Astrocyte (in vitro differentiated cells and primary cell): ENCODE measurements at regions not wholly inside any gene's neighbourhood (a gene's known extent, or its start where the extent isn't known, plus 50 kb on each side); places are given as distances from the start of the nearest gene placed in this dataset.

Source experiments
- DNase-seq: peaks from one replicate; pipeline ENCODE4 v3.0.0-alpha.2; 2010; ENCODE audit warnings: low read depth
- FAIRE-seq: peaks from 2 replicates; lab custom pipeline; 2011; peaks lifted over from hg19 to GRCh38; lab: Jason Lieb, UNC
- H2AFZ ChIP-seq: 2 replicates; pipeline ENCODE4 v1.6.0; 2012; ENCODE audit warnings: low read depth, low read length, inconsistent platforms
- H3K27ac ChIP-seq: 2 replicates; pipeline ENCODE4 v1.5.1; 2011; ENCODE audit warnings: low read depth, low read length, inconsistent platforms
- H3K27me3 ChIP-seq: 2 replicates; pipeline ENCODE4 v1.6.0; 2011; ENCODE audit warnings: low read length, inconsistent platforms; ENCODE audit not compliant: insufficient read depth
- H3K36me3 ChIP-seq: 2 replicates; pipeline ENCODE4 v1.5.1; 2011; ENCODE audit warnings: low read length, inconsistent platforms; ENCODE audit not compliant: insufficient read depth
- H3K4me1 ChIP-seq: 2 replicates; pipeline ENCODE4 v1.5.1; 2011; ENCODE audit warnings: low read length, inconsistent platforms; ENCODE audit not compliant: insufficient read depth
- H3K4me2 ChIP-seq: 2 replicates; pipeline ENCODE4 v1.6.0; 2012; ENCODE audit warnings: low read length, inconsistent platforms
- H3K4me3 ChIP-seq: 2 replicates; pipeline ENCODE4 v1.5.1; 2011; ENCODE audit warnings: low read depth, mild to moderate bottlenecking, low read length, inconsistent platforms; ENCODE audit not compliant: insufficient read depth
- H3K79me2 ChIP-seq: 2 replicates; pipeline ENCODE4 v1.6.0; 2012; ENCODE audit warnings: mild to moderate bottlenecking, low read length, inconsistent platforms; ENCODE audit not compliant: insufficient read depth
- H3K9ac ChIP-seq: 2 replicates; pipeline ENCODE4 v1.6.0; 2012; ENCODE audit warnings: mild to moderate bottlenecking, low read length, inconsistent platforms
- H3K9me3 ChIP-seq: 2 replicates; pipeline ENCODE4 v1.5.1; 2012; ENCODE audit warnings: low read depth, mild to moderate bottlenecking, low read length, inconsistent platforms; ENCODE audit not compliant: insufficient read depth
- H4K20me1 ChIP-seq: 2 replicates; pipeline ENCODE4 v1.6.0; 2012; ENCODE audit warnings: low read length, inconsistent platforms; ENCODE audit not compliant: insufficient read depth
- H3K27ac Mint-ChIP-seq: one replicate; pipeline ENCODE4 v1.8.0; 2021; ENCODE audit warnings: mild to moderate bottlenecking, mixed read lengths; ENCODE audit not compliant: unreplicated experiment
- H3K27me3 Mint-ChIP-seq: one replicate; pipeline ENCODE4 v1.8.0; 2021; ENCODE audit warnings: low read depth, mixed read lengths; ENCODE audit not compliant: unreplicated experiment
- H3K36me3 Mint-ChIP-seq: one replicate; pipeline ENCODE4 v1.8.0; 2021; ENCODE audit warnings: low read depth, mixed read lengths; ENCODE audit not compliant: unreplicated experiment
- H3K4me1 Mint-ChIP-seq: one replicate; pipeline ENCODE4 v1.8.0; 2021; ENCODE audit warnings: low read depth, mixed read lengths; ENCODE audit not compliant: unreplicated experiment
- H3K4me3 Mint-ChIP-seq: one replicate; pipeline ENCODE4 v1.8.0; 2021; ENCODE audit warnings: mild to moderate bottlenecking, moderate library complexity, mixed read lengths; ENCODE audit not compliant: unreplicated experiment
- H3K9me3 Mint-ChIP-seq: one replicate; pipeline ENCODE4 v1.8.0; 2021; ENCODE audit warnings: mild to moderate bottlenecking, mixed read lengths; ENCODE audit not compliant: unreplicated experiment
- CTCF ChIP-seq: IDR thresholded peaks from 2 replicates; pipeline ENCODE4 v1.5.1; 2011; ENCODE audit warnings: low read depth, mild to moderate bottlenecking, inconsistent platforms, low read length, moderate library complexity; ENCODE audit not compliant: insufficient read depth
- EZH2 ChIP-seq: IDR thresholded peaks from 2 replicates; pipeline ENCODE4 v1.6.1; 2012; ENCODE audit warnings: mild to moderate bottlenecking, low read length, inconsistent platforms; ENCODE audit not compliant: insufficient read depth

- H3K36me3 Mint-ChIP-seq: no peaks in the 10 kb centered on the region
- H3K27me3 ChIP-seq: no peaks in the 10 kb centered on the region
- H3K9me3 ChIP-seq: no peaks in the 10 kb centered on the region
- H2AFZ ChIP-seq: no peak overlapping the region
- TF ChIP-seq CTCF: no peak
- no peak for TF ChIP-seq EZH2
- H3K4me1 Mint-ChIP-seq: no peaks in the 10 kb centered on the region
- H3K27ac ChIP-seq: no peak overlapping the region
- DNase-seq: no peak
- H3K36me3 ChIP-seq: no peaks in the 10 kb centered on the region
- no peak overlapping the region for H3K4me3 Mint-ChIP-seq
- H3K4me3 ChIP-seq: no peak overlapping the region
- no peak for FAIRE-seq
- H4K20me1 ChIP-seq: no peaks in the 10 kb centered on the region
- no peaks in the 10 kb centered on the region for H3K27me3 Mint-ChIP-seq
- no peak overlapping the region for H3K27ac Mint-ChIP-seq
- no peak overlapping the region for H3K9ac ChIP-seq
- no peaks in the 10 kb centered on the region for H3K79me2 ChIP-seq
- H3K4me1 ChIP-seq: no peaks in the 10 kb centered on the region
- H3K4me2 ChIP-seq: no peak overlapping the region
- no peaks in the 10 kb centered on the region for H3K9me3 Mint-ChIP-seq
These were observed 111.9 kb upstream of the ZWINT start for GRCh38 chr10:56472978-56473377.

GRCh38 chr10:56470701-56471100 is 109.6 kb upstream of the ZWINT start:
- no peaks in the 10 kb centered on the region for H3K36me3 Mint-ChIP-seq
- H3K27me3 Mint-ChIP-seq: no peaks in the 10 kb centered on the region

More at GRCh38 chr10:56470701-56471100, 109.6 kb upstream of the ZWINT start:
- Mint-ChIP-seq H3K4me1 (no peaks in the 10 kb centered on the region), H3K9me3 (peaks cover 3% of the 10 kb centered on the region), H3K4me3 (no peak overlapping the region), H3K27ac (no peak overlapping the region)
- Histone ChIP-seq H3K4me3 (no peak overlapping the region), H4K20me1 (no peaks in the 10 kb centered on the region), H3K27ac (no peak overlapping the region), H3K9me3 (no peaks in the 10 kb centered on the region), H3K9ac (no peak overlapping the region), H2AFZ (no peak overlapping the region), H3K4me1 (no peaks in the 10 kb centered on the region), H3K4me2 (no peak overlapping the region), H3K27me3 (no peaks in the 10 kb centered on the region), H3K36me3 (no peaks in the 10 kb centered on the region), H3K79me2 (no peaks in the 10 kb centered on the region)
- TF ChIP-seq EZH2: no peak
- TF ChIP-seq CTCF: no peak
- FAIRE-seq: no peak
- no peak for DNase-seq
